GM18511 (cell line): ENCODE measurements at regions not wholly inside any gene's neighbourhood (a gene's known extent, or its start where the extent isn't known, plus 50 kb on each side); places are given as distances from the start of the nearest gene placed in this dataset.
"Not testable (repeated sequence)": the region's sequence is repeated elsewhere in the genome, so short reads cannot be mapped to it uniquely, and the experiment has no call there.

Source experiments
- ATAC-seq: cut with Tn5 transposase; IDR thresholded peaks from one replicate; pipeline ENCODE4 v1.9.1; 2021; ENCODE audit warnings: mild to moderate bottlenecking, moderate library complexity; ENCODE audit not compliant: unreplicated experiment

DNA sequence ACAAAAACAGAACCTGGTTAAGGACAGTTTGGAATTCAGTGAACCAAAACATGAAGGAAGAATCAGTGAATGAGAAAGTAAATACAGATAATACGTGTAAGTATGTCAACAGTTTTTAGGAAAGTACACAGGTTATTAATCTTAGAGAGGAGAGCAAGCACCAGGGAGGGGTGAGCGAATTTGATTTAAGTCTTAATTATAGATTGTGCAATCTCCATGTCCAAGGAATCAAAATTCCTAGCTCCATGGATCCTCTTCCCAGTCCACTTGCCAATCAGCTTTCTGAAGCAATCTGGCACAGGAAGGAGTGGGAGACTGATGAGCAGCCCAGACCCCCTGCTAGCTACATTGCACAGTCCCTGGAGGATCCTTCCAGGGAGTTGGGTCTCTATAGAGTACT lies 346.4 kb downstream of the SETD4 start:
- no peak for ATAC-seq

DNA sequence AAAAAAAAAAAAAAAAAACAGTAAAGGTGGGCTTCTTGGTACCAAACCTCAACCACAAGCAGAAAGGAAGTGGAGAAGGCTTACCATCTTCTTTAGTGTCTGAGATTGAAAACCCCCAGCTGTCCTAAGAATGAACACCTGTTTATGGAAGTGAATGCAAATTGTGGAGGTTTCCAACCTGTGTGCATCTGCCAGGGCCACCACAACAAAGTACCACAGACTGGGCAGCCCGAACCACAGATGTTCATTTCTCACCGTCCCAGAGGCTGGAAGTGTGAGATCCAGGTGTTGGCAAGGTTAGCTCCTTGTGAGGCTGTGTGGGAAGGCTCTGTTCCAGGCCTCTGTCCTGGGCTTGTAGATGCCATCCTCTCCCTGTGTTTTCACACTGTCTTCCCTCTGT lies 348.7 kb downstream of the SETD4 start:
- no peak for ATAC-seq

DNA sequence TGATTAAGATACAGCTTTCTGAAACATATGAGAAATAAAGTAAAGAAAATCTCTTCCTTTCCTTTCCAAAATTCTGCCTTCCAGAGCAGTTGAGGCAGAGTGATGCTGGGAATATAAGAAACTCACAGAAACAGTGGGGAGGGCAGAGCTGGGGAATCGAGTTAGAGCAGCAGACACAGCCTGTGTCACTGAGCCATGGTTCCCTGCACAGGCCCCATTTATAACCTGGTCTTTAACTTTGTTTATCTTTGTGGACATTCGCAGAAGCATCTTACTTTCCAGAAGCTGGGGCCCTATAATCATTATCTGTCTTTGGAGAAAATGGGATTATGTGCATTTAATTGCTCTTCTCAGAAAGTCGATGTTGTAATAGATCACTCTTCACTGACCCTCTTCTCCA lies 349.1 kb downstream of the SETD4 start:
- no peak for ATAC-seq

DNA sequence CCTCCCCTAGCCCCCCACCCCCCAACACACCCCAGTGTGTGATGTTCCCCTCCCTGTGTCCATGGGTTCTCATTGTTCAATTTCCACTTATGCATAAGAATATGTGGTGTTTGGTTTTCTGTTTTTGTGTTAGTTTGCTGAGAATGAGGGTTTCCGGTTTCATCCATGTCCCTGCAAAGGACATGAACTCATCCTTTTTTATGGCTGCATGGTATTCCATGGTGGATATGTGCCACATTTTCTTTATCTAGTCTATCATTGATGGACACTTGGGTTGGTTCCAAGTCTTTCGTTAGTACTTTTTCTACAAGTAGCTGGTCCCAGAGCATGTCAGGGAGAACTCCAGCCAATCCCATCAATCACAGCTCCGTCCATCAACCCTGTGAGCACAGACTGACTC lies 350.3 kb downstream of the SETD4 start:
- ATAC-seq = not testable (repeated sequence)

DNA sequence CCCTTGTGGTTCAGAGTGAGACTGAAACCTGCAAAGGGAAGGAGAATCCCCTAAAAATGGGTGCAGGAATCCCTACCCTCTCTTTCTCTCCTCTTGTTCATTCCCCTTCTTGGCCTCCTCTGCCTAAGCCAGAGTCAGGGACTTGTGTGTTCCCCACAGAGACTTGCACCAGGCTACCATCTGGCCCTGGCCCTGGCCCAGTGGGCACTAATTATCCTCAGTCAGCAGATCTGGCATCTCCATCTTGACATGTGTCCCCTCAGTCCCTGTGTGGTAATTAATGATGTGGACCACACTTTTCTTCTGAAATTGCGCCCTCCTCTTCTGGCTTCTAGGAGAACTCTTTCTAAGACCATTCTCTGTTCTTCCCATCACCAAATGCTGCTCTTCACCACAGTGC lies 354.4 kb downstream of the SETD4 start:
- ATAC-seq = no peak

DNA sequence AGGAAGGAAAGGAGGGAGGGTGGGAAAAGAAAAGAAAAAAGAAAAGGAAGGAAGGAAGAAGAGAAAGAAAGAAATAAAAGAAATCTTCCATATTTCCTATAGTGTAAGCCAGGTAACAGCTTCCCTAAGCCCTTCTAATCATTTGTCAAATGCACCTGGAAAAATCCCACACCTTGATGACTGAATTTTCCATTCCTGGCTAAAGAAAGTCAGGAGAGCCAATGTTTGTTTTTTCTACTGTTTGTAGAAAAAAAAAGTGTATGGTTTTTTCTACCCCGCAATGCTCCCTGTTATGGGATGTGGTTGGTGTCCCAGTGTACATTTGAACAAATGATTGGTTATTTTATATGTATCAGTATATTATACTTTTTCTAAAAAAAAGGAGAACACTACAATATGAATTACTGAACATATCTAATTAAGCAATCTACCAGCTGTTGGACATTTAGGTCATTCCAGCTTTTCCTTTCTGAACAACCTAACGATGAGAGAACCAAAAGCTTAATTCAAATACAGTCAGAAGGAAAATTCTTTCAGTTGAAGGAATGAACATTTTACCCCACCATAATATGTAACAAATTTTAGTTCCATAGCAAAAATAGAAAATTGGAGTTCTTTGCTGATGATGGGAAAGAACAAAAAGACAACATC lies 355.0 kb downstream of the SETD4 start:
- ATAC-seq = no peak

DNA sequence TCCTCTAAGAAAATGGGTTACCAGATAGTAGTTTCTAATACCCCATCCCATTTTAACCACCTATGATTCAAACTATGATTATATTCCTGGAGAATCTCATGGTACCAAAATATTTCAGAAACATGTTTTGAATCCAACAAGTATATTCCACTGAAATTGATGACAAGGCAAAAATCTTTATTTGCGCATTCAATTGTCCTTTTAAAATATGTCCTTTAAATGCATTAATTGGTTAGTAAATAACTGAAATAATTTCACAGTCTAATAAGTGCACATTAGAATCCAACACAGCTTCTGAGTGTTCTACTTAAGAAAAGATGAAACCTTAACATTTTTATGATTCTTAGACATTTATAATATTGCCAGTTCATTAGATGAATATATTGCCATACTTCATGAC lies 356.6 kb downstream of the SETD4 start:
- no peak for ATAC-seq

DNA sequence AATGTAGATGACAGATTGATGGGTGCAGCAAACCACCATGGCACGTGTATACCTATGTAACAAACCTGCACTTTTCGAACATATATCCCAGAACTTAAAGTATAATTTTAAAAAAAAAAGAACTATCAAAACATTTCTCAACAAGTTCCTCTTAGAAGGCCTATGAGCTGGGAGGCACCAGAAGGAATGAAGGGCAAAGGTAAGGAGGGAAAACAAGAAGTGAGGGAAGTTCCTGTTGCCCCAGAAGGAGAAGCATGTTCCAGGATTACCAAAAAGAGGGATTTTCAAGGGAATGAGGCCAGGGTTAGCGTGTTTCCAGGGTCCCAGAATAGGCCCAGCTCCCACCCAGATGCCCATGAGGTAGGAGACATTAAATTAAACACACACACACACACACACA lies 361.0 kb downstream of the SETD4 start:
- no peak for ATAC-seq

DNA sequence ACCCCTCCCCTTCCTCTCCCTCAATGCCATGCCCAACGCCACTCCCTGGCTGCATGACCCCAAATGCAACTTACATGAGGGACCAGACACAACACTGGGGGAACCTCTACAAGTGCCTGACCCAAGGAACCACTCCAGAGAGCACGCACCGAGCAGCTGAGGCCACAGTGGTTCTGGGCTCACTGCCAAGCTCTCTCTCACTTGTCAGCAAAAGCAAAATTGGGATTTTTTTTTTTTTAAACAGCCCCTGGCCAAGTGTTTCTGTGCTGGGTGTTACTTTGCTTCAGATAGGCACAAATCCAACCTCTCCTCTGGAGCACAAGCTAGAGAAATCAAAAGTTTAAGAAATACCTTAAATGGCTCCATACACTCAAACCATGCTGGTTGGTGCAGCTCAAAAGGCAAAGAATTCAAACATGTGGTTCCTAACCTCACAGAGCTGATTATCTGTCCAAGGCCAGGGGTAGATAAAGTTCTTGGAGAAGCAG lies 363.0 kb downstream of the SETD4 start:
- ATAC-seq = no peak

DNA sequence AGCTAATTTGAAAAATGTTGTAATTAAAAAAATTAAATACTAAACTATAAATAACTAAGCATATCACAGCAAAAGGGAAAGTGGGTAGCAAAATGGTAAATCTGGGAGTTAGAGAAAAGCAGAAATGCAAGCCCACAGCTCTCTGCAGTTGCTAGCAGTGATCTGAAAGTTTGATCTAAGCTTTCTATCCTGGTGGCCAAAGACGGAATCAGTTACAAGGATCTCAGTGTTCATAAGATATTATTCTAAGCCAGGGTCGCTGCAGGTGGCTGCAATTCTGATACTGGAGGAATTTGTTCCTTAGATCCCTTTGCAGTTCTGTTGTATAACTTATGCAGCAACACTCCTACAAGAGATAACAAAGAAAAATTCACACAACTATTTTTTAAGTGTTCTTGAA lies 363.7 kb downstream of the SETD4 start:
- no peak for ATAC-seq

DNA sequence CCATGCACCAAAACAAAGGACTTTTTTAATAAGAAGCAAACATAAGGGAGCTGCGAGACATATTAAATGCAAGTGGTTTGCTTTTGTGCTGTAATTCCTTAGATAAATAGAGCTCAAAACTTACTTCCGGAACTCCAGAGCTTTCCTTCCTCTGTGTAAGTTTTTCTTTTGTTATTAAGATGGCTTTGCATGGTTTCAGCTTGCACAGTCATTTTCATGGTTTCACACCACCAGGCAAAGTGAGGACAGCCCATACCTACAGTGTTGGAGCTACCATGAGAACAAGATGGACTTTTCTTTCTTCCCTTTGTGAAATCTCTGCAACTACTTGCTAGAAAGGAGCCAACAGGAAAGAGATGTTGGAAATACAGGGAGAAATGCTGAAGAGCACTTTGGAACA lies 368.0 kb downstream of the SETD4 start:
- ATAC-seq = no peak

DNA sequence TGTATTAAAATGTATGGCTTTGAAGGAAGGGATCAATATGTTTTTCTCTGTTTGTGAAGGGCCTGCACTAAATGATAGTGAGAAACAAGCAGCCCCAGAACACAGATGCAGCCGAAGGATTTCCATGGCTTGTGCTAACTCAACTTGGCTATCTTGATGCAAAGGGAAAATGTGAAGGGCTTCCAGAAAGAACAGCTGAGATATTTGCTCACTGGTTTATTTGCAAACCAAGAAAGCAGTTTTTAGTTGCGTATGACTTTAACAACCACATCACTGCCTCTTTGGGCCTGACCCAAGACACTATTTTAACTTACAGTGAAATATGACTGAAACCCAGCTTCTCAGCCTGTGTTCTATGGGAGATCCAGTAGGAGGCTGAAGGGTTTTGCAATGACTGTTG lies 369.9 kb downstream of the SETD4 start:
- no peak for ATAC-seq

DNA sequence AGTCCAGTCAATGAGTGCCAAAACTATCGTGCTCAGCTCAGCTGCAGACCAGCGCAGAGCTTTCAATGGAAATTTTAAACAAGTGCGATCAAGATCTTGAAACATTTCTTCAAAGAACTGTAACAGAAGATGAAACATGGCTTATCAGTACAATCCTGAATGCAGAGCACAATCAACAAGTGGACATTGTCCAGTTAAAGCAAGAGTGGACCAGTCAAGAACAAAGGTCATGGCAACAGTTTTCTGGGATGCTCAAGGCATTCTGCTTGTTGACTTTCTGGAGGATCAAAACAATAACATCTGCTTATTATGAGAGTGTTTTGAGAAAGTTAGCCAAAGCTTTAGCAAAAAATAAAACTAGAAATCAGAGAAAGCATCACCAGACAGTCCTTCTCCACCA lies 374.2 kb downstream of the SETD4 start:
- no peak for ATAC-seq

DNA sequence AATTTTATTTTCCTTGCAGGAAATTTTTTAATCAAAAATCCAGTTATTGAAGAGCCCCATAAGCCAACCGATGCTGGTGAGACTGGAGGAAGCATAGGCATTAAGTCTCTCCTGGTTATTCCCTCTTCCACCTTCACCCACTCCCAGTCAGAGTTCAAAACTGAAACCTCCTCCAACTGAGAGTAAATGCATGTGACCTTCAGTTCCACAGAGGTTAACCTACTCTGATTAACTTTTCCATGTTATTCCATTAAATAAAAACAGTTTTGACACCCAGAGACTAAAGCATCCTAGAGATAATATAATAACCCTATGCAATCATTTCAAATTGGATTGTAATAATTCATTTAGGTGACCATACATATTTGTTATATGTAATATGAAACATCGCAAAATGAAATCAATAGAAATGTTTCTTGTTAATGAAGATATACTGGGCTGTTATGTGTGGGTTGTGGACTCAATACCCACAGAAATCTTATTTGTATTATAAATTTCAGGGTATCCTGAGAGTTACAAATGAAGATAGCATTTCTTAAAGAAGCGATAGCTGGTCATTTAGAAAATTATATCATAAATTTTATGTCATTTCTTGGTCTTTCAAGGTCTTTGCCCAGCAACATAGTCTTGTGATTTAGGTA lies 376.5 kb downstream of the SETD4 start:
- no peak for ATAC-seq

DNA sequence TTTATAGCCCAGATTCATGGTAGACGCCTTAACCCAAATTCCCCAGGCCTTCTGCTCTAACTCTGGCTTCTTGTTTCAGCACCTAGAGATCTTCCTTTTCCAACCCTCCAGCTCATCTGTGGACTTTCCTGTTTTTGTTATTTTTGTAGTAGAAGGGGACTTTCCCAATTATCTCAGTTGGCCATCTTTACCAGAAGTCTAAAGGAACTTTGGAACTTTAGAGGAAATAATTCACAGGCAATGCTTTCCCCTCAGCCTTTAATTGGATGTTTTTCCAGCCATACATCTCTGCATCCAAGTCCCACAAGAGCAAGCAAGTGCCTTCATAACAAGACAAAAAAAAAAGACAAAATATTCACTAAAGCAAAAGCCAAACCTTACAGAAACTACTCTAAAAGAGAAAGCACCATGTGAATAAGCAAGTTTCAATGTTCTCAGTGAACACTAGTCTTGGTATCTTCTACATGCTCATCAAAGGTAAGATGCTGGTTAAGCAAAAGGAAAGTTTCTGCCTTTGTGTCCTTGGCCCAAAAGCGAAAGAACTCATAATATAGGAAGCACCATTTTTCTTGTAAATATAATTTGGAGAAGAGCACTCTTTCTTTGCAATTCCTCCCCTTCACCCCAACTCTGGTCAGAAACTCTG lies 377.3 kb downstream of the SETD4 start:
- ATAC-seq = no peak

DNA sequence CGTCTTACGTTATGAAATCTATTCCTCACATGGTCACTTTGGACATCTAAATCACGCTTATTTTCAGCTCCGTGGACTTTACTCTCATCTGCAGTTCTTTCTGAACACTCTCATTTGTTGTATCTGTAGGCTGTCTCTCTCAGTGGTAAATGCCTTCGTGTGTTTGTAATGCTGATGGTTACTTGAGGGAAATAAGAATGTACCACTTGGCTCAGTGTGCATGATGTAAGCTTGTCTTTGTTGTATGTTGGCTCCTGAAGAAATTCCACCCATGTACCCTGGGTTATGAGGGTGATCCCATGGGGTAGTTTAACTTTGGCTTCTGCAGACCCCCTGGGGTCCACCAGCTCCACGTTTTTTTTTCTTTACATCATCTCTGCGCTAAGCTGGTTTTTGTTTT lies 378.4 kb downstream of the SETD4 start:
- ATAC-seq = no peak

DNA sequence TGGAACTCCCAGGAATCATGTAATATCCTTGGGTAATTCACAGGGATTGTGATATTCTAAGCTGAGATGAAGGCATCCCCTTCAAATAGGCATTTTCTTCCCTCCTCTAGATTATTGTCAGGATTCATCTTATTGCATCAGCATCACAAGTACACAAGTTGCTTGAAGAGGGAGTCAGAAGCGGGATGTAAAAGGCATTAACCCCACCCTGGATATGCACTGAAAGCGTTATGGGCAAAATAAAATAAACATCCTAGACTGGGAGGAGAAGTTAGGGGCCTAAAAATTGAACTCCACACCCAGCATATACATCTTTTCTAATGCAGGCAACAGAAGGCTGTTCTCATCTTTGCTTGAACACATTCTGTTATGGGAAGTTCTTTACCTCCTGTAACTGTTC lies 381.2 kb downstream of the SETD4 start:
- ATAC-seq = no peak

DNA sequence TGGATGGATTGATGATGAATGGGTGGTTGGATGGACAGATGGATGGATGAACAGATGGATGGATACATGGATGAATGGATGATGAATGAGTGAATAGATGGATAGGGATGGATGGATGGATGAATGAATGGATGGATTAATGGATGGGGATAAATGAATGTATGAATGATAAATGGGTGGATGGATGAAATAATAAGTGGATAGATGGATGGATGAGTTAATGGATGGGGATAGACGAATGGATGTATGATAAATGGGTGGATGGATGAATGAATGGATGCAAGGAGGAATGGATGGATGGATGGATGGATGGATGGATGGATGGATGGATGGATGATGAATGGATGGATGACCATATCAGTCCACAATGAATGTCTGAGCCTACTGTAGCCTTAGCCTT lies 381.9 kb downstream of the SETD4 start:
- ATAC-seq = no peak

DNA sequence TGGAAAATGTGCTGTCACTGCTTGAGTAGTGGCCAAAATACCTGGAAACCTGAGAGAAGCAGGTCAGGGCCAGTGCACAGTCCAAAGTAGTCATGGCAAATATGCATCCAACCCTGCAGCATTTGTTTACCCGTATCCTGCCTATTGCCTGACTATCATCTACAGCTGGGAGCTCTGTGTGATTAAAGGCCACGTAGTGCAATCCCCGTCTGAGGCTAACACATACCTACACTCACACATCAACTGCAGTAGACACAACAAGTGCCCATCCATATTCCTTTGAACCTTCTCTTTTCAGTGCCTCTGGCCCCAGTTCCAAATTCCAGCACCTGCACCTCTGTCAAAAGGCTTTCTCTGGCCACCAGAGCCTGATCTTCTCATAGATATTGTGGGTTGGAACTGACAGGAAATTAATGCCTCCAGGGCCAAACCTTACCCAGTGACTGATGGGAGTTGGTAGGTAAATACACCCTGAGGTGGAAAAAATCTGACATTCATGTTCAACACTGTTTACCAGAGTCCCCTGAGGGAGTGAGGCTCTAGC lies 383.0 kb downstream of the SETD4 start:
- ATAC-seq = no peak

DNA sequence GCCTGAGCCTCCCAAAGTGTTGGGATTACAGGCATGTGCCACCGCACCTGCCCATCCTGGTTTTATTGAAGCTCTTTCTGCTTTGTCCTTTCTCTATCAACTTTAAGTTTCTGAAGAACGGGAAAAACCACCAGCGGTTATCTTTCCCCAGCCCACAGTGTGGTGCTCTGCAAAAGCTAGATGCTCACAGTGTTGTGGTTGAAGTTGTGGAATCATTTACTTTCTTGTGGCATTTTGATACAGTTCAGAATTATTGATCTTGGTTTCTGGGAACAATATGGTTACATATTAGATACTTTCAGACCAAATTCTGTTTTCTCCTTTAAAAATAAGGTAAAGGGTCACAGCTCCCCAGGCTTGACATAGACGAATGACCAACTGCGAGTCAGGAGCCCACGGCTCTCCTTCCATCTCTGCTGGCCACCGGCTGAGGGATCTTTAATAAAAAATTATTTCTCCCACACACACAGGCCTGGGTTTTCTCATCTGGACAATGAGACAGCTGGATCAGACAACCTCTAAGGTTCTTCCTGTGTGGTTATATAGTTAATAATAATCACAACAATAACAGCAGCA lies 385.3 kb downstream of the SETD4 start:
- ATAC-seq = no peak

DNA sequence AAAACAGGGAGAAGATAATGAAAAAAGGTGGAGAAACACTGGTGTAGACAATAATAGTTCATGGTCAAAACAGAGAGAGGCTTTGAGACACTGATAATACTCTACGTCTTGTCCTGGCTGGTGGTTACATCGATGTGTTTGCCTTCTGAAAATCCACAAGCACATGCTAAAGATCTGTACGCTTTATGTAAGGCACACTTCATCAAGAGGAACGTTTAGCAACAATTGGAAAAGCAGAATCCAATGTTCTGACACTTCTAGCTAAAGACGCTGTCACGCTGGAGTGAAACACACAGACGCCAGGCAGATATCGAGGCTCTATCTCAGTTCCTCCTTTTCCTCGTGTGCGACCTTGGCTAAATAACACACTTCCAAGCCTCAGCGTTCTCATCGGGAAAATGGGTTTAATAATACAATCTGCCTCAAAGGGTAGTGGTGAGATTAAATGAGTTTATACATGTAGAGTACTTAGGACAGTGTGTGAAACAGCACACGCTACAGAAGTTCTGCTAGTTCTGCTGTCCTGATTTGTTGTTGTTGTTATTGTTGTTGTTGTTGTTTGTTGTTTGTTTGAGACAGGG lies 386.1 kb downstream of the SETD4 start:
- no peak for ATAC-seq
